ENCODE measurements at regions not wholly inside any gene's neighbourhood (a gene's known extent, or its start where the extent isn't known, plus 50 kb on each side); places are given as distances from the start of the nearest gene placed in this dataset.

DNA sequence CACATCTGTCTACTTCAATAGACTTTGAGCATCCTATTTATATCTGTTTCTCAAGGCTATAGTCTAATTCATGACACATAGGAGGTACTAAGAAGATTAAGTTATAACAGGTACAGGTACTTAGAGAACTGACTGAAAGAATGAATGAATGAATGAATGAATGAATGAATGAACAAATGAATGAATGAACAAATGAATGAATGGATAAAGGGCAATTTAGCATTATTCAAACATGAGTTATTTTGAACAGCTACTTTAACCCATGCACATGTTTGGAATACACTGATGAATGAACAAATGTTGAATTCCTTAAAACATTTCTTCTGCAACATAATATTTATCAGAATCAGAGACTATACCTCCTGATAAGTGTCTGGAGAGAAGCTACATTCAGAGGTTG lies 1165.6 kb upstream of the CDH8 start:
- TF ChIP-seq, protein P1, sequence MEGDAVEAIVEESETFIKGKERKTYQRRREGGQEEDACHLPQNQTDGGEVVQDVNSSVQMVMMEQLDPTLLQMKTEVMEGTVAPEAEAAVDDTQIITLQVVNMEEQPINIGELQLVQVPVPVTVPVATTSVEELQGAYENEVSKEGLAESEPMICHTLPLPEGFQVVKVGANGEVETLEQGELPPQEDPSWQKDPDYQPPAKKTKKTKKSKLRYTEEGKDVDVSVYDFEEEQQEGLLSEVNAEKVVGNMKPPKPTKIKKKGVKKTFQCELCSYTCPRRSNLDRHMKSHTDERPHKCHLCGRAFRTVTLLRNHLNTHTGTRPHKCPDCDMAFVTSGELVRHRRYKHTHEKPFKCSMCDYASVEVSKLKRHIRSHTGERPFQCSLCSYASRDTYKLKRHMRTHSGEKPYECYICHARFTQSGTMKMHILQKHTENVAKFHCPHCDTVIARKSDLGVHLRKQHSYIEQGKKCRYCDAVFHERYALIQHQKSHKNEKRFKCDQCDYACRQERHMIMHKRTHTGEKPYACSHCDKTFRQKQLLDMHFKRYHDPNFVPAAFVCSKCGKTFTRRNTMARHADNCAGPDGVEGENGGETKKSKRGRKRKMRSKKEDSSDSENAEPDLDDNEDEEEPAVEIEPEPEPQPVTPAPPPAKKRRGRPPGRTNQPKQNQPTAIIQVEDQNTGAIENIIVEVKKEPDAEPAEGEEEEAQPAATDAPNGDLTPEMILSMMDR (conservative IDR thresholded peaks at IDR 0.05), result no peak

More for the DNA sequence above, 1165.6 kb upstream of the CDH8 start:
- no peak for DNase-seq
- no peak overlapping the region for H2BK120ac ChIP-seq (ENCODE audit: low read depth, low read length, poor library complexity, severe bottlenecking)
- no peak overlapping the region for H2BK5ac ChIP-seq (ENCODE audit: insufficient read length, low read length)
- no peak overlapping the region for H2BK15ac ChIP-seq (ENCODE audit: low read depth, low read length)
- no peak overlapping the region for H3K9ac ChIP-seq (ENCODE audit: extremely low read depth, insufficient read length, low read length)
- H3T11ph ChIP-seq (ENCODE audit: low read length), result no peak overlapping the region
- H3K9me3 ChIP-seq (ENCODE audit: control insufficient read depth, low read depth, low read length), result no peaks in the 10 kb centered on the region
- no peak overlapping the region for H3K18ac ChIP-seq (ENCODE audit: insufficient read length, low read depth, low read length)
- Mint-ChIP-seq H3K4me1 (no peaks in the 10 kb centered on the region), H3K36me3 (ENCODE audit: insufficient read depth in 1 of 3, low read depth in 3 of 3) (no peaks in the 10 kb centered on the region), H3K4me3 (no peak overlapping the region), H3K27me3 (ENCODE audit: low read depth) (no peaks in the 10 kb centered on the region), H3K27ac (no peak overlapping the region), H3K9me3 (peaks cover 0 to 2% of the 10 kb centered on the region in 2 experiments; a peak in 1 of 5 replicates)
- no peaks in the 10 kb centered on the region for H3K79me2 ChIP-seq (ENCODE audit: insufficient read depth, low read length)
- H3K4ac ChIP-seq (ENCODE audit: low read depth, low read length), result no peak overlapping the region
- no peaks in the 10 kb centered on the region for H4K20me1 ChIP-seq (ENCODE audit: control insufficient read depth, insufficient read depth, insufficient read length)
- H3K56ac ChIP-seq (ENCODE audit: insufficient read length, low read depth, low read length), result no peak overlapping the region
- no peaks in the 10 kb centered on the region for H3K23me2 ChIP-seq (ENCODE audit: insufficient read length, low read depth, low read length, poor library complexity, severe bottlenecking)
- H2AFZ ChIP-seq (ENCODE audit: low read length), result no peak overlapping the region
- no peak overlapping the region for H3K23ac ChIP-seq (ENCODE audit: insufficient read length, low read depth, low read length)
- no peak overlapping the region for H3K14ac ChIP-seq (ENCODE audit: insufficient read depth, low read length)
- H2BK12ac ChIP-seq (ENCODE audit: insufficient read length, low read depth, low read length), result no peak overlapping the region
- H3K4me1 ChIP-seq (ENCODE audit: insufficient read depth, low read length), result no peaks in the 10 kb centered on the region
- no peak overlapping the region for H4K5ac ChIP-seq (ENCODE audit: insufficient read length, low read depth, low read length)
- no peak overlapping the region for H4K8ac ChIP-seq (replicated peaks; ENCODE audit: insufficient read length, low read depth, low read length)
- H4K91ac ChIP-seq (ENCODE audit: insufficient read length, low read depth, low read length), result no peak overlapping the region
- H3K27me3 ChIP-seq (ENCODE audit: insufficient read depth, low read length), result no peaks in the 10 kb centered on the region
- H2BK20ac ChIP-seq (ENCODE audit: low read depth, low read length, poor library complexity, severe bottlenecking), result no peak overlapping the region
- no peaks in the 10 kb centered on the region for H3K79me1 ChIP-seq (ENCODE audit: insufficient read depth, low read depth, low read length, poor library complexity, severe bottlenecking)
- H3K27ac ChIP-seq (ENCODE audit: insufficient read length, low read depth, low read length), result no peak overlapping the region
- no peak overlapping the region for H3K4me2 ChIP-seq (ENCODE audit: insufficient read depth, insufficient read length, low read length)
- H2AK5ac ChIP-seq (ENCODE audit: insufficient read length, low read length), result no peak overlapping the region

Measured in H9 (cell line).